PC-3 (cell line): ENCODE measurements at regions not wholly inside any gene's neighbourhood (a gene's known extent, or its start where the extent isn't known, plus 50 kb on each side); places are given as distances from the start of the nearest gene placed in this dataset.

Experiments used
- EZH2 ChIP-seq: fragments of 300-600 bp; sonication (generic); IDR thresholded peaks from one replicate; pipeline ENCODE4 v1.6.1; 2017; ENCODE audit warnings: antibody characterized with exemption, mild to moderate bottlenecking, low read length; ENCODE audit not compliant: unreplicated experiment
- EZH2phosphoT487 ChIP-seq: fragments of 300-600 bp; sonication (generic); IDR thresholded peaks from 2 replicates; pipeline ENCODE4 v1.6.1; 2018; ENCODE audit warnings: mild to moderate bottlenecking, antibody characterized with exemption, low read length, borderline replicate concordance
- TF ChIP-seq, protein P1 (sequence below): fragments of 300-600 bp; sonication (generic); conservative IDR thresholded peaks from 2 replicates; pipeline ENCODE4 v1.5.1; 2017; ENCODE audit warnings: antibody characterized with exemption, low read depth, mild to moderate bottlenecking, low read length

DNA sequence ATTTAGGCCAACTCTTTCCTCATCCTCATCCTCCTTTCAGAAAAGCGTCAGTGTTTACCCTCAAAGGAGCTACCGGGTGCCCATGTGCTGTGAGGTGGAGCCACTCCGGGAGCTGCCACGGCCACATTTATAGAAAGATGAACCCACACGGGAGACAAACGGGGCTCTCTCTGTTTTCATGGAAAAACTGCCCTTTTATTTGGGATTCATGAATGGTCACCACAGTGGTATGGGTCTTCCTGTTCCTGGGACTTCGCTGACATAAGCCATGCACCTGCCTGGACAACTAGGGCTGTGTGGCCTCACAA is 224.2 kb downstream of the ZIC5 start:
- TF ChIP-seq, protein P1, sequence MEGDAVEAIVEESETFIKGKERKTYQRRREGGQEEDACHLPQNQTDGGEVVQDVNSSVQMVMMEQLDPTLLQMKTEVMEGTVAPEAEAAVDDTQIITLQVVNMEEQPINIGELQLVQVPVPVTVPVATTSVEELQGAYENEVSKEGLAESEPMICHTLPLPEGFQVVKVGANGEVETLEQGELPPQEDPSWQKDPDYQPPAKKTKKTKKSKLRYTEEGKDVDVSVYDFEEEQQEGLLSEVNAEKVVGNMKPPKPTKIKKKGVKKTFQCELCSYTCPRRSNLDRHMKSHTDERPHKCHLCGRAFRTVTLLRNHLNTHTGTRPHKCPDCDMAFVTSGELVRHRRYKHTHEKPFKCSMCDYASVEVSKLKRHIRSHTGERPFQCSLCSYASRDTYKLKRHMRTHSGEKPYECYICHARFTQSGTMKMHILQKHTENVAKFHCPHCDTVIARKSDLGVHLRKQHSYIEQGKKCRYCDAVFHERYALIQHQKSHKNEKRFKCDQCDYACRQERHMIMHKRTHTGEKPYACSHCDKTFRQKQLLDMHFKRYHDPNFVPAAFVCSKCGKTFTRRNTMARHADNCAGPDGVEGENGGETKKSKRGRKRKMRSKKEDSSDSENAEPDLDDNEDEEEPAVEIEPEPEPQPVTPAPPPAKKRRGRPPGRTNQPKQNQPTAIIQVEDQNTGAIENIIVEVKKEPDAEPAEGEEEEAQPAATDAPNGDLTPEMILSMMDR = no peak
- no peak for TF ChIP-seq EZH2phosphoT487
- no peak for TF ChIP-seq EZH2
